H54 (cell line): ENCODE measurements at regions not wholly inside any gene's neighbourhood (a gene's known extent, or its start where the extent isn't known, plus 50 kb on each side); places are given as distances from the start of the nearest gene placed in this dataset.

Source experiments
- DNase-seq: peaks from one replicate; pipeline ENCODE4 v3.0.0; 2011; ENCODE audit warnings: low spot score, mixed read lengths; ENCODE audit not compliant: insufficient read length
- FAIRE-seq: peaks from 3 replicates; lab custom pipeline; 2011; peaks lifted over from hg19 to GRCh38; lab: Jason Lieb, UNC
- POLR2A ChIP-seq: IDR thresholded peaks from 2 replicates; pipeline ENCODE4 v1.6.1; 2011; ENCODE audit warnings: low read depth, mild to moderate bottlenecking, low read length

DNA sequence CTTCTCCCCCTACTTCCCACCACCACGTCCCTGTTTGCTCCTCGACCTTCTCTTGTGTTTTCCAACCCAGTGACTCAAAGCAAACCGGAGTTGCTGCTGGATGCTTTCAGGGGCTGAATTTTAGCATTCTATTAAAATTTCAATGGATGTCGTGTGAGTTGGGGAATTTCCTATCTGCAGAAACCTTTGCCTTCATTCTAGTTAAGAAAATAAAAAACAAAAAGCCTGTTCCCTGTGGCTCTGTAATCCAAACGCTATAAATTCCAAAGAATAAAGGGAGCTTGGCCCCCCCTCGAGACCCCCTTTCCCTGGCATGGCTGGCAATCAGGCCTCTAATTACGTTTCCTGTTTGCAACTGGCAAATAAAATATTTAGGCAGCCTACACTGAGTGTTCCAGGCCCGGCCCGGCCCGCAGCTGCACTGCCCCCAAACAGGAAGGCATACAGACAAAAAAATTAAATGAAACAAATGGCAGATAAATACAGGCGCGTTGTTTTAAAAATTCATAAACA is 139.4 kb upstream of the PPP1R26 start:
- no peak for FAIRE-seq
- DNase-seq: no peak
- TF ChIP-seq POLR2A: no peak

DNA sequence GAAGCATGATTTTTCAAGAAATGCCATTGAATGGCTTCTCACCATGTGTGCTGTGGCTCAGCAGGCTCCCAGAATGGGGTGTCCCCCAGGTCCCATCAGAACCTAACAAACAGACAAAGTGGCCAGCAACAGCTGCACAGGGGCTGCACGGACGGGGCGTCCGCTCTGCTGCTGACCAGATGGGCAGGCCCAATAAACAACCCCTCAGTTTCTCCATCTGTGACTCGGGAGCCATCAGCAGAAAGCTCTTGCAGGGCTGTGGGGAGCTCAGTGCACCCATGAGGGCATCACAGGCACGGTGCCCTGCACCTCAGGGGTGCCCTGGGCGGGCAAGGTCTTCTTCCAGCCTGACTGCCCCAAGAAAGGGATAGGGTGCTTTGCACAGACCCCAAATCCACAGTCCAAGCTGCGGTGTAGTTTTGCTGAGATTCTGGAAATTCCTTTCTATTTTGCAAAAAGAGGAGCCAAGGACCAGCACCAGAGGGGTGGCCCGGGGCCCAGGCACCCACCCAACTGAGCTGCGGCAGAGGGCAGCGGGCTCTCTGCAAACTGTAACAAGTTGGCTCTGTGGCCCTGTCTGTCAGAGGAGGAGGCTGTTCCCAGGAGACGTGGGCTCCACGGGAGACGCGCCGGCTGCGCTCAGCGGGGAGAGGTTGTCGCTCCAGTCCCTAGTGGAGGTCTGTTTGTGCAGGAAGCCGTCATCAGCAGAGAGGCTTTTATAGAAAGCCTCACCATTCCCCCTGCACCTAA is 138.7 kb upstream of the PPP1R26 start:
- FAIRE-seq (no peak), DNase-seq (no peak)
- TF ChIP-seq POLR2A: no peak

DNA sequence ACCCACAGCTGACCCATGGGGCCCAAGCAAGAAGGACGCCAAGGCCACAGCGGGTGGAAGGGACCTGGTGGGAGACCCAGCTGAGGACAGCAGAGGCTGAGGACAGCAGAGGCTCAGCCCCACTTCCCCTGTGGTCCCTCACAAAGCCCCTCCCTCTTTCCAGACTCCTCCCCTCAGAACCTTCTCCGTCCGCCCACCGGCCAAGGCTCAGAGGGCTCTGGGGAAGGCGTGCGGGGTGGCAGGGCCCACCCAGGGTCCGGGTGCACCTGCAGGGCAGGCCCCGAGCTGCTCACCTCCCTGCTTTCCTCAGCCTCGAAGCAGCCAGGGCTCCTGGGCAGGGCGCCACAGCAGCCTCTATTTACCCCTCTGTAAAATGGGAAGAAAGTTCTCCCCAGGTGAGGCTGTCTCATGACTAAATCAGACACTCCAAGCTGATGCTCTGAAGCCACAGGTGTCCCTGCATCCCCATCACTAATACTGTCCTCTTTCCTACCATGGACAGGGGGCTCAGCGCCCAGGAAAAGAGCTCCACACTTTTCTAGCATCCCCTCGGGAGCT is 137.9 kb upstream of the PPP1R26 start:
- no peak for TF ChIP-seq POLR2A
- DNase-seq (no peak), FAIRE-seq (no peak)

DNA sequence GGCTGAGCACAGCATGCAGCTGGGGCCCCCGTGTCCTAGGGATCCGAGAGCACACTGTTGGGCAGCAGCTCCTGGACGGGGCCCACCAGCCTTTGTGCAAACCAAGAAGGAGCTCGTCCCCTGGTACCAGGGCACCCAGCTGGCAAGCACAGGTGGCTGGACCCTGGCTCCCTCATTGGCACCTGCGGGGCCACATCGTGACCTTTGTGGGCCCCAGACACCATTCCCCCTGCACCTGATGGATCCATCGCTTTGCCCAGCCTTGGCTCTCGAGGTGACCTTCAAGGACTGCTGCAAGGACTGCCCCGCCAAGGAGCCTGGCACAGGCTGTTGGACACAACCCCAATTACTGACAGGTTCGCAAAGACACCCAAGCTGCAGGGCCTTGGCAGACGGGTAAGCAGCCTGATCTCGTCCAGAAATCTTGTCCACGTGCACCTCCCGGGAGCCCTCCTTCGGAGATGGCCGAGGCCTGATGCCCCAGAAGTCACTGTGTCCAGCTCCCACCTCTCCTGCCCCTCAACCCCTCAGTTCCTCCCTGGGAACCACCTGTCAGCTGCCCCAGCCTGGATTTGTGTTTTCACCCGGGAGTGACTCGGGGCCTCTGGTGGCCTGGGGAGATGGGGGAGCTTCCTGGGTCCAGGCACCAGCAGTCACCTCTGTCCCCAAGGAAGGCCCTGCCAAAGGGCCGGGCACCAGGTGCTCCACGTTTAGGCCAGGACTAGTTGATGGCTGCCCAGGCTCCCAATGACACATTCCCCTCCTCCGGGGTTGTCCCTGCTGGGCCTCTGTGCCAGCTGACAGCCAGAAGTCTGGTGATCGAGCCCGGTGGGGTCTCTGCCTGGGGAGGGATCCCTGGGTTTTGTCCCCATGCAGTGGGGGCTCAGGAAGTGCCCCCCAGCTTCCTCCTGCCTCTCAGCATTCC is 137.1 kb upstream of the PPP1R26 start:
- FAIRE-seq (no peak), DNase-seq (no peak)
- TF ChIP-seq POLR2A: no peak

DNA sequence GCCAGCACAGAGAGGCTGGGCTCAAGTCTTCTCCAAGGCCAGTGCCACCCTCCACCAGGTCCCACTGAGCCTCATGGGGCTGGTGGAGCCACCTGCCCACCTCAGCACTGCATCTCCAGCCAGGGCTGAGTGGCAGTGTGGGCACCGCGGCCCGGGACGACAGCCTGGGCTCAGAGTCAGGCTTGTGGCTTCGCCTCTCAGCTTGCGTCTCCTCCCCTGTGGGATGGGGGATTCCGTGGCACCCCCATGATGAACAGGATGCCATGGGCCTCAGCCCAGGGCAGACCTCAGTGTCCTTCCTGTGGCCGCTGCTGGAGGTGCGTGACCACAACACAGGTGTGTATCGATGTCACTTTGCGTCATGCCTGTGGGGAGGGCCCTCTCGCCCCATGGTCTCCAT is 136.4 kb upstream of the PPP1R26 start:
- FAIRE-seq (no peak), DNase-seq (no peak)
- TF ChIP-seq POLR2A: no peak

DNA sequence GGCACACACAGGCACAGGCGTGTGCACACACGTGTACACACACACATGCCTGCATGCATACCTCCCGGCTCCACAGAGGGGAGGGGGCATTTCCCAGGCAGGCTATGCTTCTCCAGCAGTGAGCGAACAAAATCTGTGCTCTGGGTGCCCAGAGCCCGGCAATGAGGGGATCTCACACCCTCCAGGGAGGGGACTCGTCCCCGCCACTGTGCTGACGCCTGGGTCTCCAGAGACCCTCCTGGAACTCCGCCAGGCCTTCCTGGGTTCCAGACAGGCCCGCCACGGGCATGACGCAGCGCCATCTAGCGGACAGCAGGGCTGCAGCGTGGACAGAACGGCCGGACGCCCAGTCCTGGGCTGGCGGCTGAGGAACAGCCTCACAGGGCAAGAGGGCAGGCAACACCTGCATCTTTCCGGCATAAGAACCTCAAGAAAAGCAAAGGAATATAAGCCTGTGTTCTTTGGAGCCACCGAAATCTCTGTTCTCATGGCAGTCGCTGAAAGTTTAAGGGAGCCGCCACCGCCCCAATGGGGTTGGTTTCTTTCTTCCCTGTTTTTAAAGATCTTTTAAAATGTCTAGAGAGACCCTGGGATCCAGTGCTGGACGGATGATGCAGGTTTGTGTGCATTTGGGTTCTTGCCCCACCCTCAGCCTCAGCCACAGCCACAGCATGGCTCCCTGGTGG is 135.6 kb upstream of the PPP1R26 start:
- peak; percentile 86 for DNase-seq
- no peak for TF ChIP-seq POLR2A
- no peak for FAIRE-seq

DNA sequence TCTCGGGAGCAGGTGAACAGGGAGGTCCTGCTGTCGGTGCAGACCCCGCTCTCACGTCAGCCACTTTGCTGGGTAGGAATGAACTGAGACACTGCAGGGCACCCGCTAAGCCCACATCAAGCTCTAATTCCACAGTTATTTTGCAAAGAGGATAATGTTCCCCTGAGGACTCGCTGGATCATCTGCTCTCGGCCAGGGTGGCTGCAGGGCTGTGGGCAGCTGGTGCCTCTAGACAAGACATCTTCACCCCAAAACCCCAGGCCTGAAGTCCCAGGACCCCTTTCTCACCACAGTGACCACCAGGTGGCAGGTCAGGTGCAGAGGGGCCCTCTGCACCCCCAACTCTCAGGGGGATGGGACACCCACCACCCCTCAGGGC is 135.1 kb upstream of the PPP1R26 start:
- TF ChIP-seq POLR2A: no peak

DNA sequence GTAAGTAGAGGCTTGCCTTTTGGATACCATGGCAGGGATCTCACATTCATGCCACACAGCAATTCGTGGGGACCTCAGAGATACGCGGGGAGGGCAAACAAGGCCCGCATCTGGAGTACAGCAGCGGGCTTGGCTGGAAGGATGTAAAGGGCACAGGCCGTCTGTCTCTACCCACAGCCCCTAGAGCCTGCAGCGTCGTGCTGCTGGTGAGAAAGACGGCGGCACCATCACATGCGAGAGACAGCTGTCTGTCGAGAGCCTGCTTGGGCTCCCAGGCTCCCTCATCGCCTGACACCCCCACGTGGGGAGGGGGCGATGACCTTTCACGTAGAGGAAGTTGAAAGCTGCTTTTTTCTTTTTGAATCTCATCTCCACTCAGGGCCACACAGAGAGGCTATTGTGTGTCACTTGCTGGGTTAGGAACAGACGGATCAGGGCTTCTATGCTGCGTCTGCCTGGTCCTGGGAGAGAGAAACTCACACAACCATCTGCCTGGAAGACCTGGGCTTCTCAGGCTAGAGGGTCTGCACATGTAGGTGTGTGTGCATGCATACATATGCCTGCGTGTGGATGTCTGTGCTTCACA is 134.6 kb upstream of the PPP1R26 start:
- no peak for TF ChIP-seq POLR2A
- FAIRE-seq: no peak

More for the DNA sequence above, 135.1 kb upstream of the PPP1R26 start:
- FAIRE-seq: no peak
- DNase-seq: no peak

DNA sequence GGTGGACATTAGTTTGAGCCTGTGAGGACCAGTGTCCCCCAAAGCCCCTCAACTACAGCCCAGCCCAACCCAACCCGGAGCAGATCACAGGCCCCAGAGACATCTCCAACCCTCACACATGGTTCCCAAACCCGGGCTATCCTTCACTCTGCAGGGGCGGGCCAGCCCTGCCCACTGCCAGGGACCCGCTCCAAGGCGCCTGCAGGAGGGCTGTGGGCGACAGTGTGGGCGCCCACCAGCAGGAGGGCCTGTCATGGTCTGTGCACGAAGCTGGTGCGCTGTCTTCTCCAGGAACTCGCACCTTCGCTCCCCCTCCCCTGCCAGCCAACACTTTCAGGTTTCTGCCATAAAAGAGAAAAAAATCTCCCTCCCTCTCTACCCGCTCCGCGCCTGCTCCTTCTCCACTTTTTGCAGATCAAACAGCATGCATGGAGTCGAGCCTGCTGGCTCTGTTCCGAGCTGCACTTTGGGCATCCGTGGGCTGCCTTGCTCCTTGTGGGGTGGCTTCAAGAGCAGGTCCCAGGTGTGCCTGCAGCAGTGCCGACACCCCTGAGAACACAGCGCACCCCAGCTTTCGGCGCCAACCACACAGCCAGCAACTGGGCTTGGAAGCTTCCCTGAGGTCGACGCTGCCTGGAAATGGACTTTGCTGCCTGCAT is 133.7 kb upstream of the PPP1R26 start:
- TF ChIP-seq POLR2A: no peak
- FAIRE-seq (no peak), DNase-seq (no peak)

More for the DNA sequence above, 134.6 kb upstream of the PPP1R26 start:
- no peak for DNase-seq

DNA sequence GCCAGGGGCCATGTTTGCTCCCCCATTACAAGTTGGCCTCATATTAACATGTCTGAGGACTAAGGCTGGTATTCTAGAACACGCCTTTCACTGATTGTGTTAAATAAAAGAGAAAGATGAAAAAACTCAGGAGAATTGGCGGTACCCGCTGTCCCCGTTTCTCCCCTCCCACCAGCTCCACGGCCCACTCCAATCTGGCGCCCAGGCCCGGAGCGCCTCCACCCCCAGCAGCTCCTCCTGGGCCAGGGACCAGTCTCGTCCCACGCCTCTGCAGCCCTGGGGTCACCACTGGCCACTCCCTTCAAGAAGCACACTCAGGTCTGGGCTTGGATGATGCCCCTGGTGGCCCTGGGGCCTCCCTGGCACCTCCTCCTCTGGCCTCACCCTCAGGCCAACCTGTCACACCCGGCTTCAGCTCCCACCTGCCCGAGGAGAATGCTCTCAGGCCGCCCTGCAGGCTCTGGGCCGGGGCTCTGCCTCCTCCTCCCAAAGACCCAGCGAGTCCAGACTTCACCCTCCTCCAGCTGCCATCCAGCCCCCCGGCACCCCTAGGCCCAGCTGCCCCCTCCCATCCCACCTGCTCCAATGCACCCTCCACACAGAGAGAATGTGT is 133.0 kb upstream of the PPP1R26 start:
- no peak for TF ChIP-seq POLR2A
- FAIRE-seq (no peak), DNase-seq (no peak)

DNA sequence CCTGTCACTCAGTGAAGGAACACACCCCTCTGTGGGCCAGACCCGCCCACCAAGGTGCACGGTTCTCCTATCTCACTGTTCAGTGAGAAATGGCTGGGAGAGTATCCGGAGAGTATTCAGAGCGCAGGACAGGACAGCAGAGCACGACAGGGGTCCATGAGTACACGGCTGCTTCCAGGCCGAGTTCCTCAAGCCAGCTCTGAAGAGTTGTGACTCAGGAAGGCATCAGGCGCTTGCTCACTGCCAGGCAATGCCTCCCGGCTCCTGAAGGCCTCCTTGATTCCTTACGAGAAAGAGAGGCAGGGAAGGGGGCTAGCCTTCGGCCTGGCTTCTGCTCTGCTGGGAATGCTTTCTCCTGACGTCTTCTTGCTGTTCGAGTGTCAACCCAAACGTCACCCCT is 132.1 kb upstream of the PPP1R26 start:
- TF ChIP-seq POLR2A: no peak
- FAIRE-seq: peak; percentile 6
- peak; percentile 93 for DNase-seq

DNA sequence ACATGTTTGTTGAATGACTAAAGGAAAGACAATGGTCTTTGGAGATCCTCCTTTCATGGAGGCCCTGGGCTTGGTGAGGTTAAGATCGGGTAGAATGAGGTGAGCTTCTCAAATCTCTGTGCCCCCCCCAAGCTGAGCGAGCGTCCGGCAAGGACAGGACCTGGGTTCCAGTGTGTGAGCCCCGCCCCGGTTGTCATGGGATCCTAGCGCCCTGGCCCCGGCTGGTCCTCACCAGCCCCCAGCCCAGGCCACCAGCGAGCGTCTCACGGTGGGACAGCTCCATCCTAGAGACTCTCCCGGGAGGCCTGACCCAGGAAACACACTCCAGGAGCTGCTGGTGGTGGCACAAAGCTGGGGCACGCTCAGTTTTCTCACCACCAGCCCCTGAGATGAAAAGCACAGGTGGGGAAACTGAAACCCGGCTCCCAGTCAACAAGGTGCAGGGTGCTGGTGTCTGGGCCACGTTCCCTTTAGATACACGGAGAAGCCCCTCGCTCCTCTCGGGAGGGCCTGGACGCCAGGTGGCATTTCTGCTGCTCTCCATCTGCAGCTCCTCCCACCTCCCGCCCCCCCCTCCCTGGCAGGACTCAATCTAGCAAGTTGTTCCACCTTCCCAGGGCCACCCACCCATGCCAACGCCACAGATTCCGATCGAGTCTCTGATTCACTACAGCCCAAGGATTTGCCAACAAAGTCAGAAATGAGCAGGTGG is 131.3 kb upstream of the PPP1R26 start:
- DNase-seq (no peak), FAIRE-seq (no peak)
- no peak for TF ChIP-seq POLR2A
